Caco-2 (cell line): ENCODE measurements at regions not wholly inside any gene's neighbourhood (a gene's known extent, or its start where the extent isn't known, plus 50 kb on each side); places are given as distances from the start of the nearest gene placed in this dataset.

Source experiments
- BruUV-seq: library from RNA; stranded (reverse); fragments of 400-500 nt; replicated peaks from 2 replicates; lab custom pipeline; 2021; lab: Mats Ljungman, UMichigan
- CTCF ChIA-PET: fragments of 300-600 bp; sonication (Branson Sonifier 250); formaldehyde crosslinking; loops from one replicate; lab custom pipeline; 2022; ENCODE audit warnings: antibody characterized with exemption; lab: Charles Lee
- POLR2A ChIA-PET: fragments of 300-600 bp; sonication (Branson Sonifier 250); formaldehyde crosslinking; loops from one replicate; lab custom pipeline; 2022; ENCODE audit warnings: antibody characterized with exemption; lab: Charles Lee
- DNase-seq, 2 experiments: peaks; one replicate each; pipeline versions ENCODE4 v3.0.0 to v3.0.0-alpha.2; 2020 to 2022
- H3K27me3 ChIP-seq: replicated peaks from 2 replicates; pipeline ENCODE4 v1.6.0; 2011; ENCODE audit warnings: low read length; ENCODE audit not compliant: control insufficient read depth, insufficient read depth
- H3K36me3 ChIP-seq: 2 replicates; pipeline ENCODE4 v1.5.1; 2011; ENCODE audit warnings: low read length; ENCODE audit not compliant: control insufficient read depth, insufficient read depth
- H3K4me1 ChIP-seq: fragments of 250-450 bp; sonication (Bioruptor Pico); 2 replicates; pipeline ENCODE4 v1.5.1; 2020; ENCODE audit warnings: mild to moderate bottlenecking
- H3K4me3 ChIP-seq: 2 replicates; pipeline ENCODE4 v1.5.1; 2011; ENCODE audit warnings: low read depth, mild to moderate bottlenecking, control low read depth, low read length
- H3K9me3 ChIP-seq: fragments of 250-450 bp; sonication (Bioruptor Pico); 2 replicates; pipeline ENCODE4 v1.5.1; 2020; ENCODE audit warnings: mild to moderate bottlenecking, moderate library complexity
- H3K27ac Mint-ChIP-seq: one replicate; pipeline ENCODE4 v1.8.0; 2022; ENCODE audit warnings: mixed read lengths; ENCODE audit not compliant: unreplicated experiment
- H3K27me3 Mint-ChIP-seq: one replicate; pipeline ENCODE4 v1.8.0; 2022; ENCODE audit warnings: mixed read lengths; ENCODE audit not compliant: insufficient read depth, unreplicated experiment
- H3K36me3 Mint-ChIP-seq: one replicate; pipeline ENCODE4 v1.8.0; 2022; ENCODE audit warnings: mild to moderate bottlenecking, mixed read lengths; ENCODE audit not compliant: insufficient read depth, unreplicated experiment
- H3K4me1 Mint-ChIP-seq: one replicate; pipeline ENCODE4 v1.8.0; 2022; ENCODE audit warnings: low read depth, mixed read lengths; ENCODE audit not compliant: unreplicated experiment
- H3K4me3 Mint-ChIP-seq: one replicate; pipeline ENCODE4 v1.8.0; 2022; ENCODE audit warnings: mild to moderate bottlenecking, moderate library complexity, mixed read lengths; ENCODE audit not compliant: unreplicated experiment
- H3K9me3 Mint-ChIP-seq: one replicate; pipeline ENCODE4 v1.8.0; 2022; ENCODE audit warnings: mixed read lengths; ENCODE audit not compliant: unreplicated experiment
- CTCF ChIP-seq, 2 experiments: fragments of 200-600 bp in 1 of 2; IDR thresholded peaks; 1 replicate in 1 of 2; 2 replicates in 1 of 2; pipeline versions ENCODE4 v1.5.1 to v1.8.0; 2011 to 2022; ENCODE audit warnings: antibody characterized with exemption in 1 of 2, control low read depth in 1 of 2, inconsistent platforms in 1 of 2, low read depth in 1 of 2, low read length in 1 of 2, mild to moderate bottlenecking in 1 of 2, moderate library complexity in 1 of 2; ENCODE audit not compliant: insufficient read depth in 1 of 2, severe bottlenecking in 1 of 2, unreplicated experiment in 1 of 2
- intact Hi-C: fragments of 100-400 bp; cut with micrococcal nuclease; formaldehyde crosslinking; loops from one replicate; pipeline ENCODE4 v1.10.0; 2022; ENCODE audit not compliant: unreplicated experiment

DNA sequence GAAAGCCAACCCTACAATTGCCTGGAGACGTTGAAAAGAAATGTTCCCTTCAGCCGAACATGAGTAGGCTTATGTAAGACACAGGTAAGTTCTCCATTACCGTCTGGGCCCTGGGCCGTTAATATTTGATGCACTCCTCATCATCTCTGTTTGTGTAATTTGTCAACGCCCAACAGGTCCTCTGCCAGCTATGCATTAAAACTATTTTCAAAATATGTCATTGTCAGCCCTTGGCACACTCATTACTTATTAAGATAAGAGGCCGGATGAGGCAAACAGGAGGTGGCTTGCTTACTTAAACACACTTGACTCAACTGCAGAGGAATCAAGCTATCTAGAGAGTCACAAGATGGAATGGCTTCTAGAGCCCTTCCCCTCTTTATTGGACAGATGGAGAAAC is 544.9 kb downstream of the TOX3 start:
- H3K27ac Mint-ChIP-seq, result no peak overlapping the region
- H3K9me3 ChIP-seq, result no peaks in the 10 kb centered on the region; the same call in 1 of the 2 replicates
- POLR2A ChIA-PET, result no interaction called here
- no peak for DNase-seq
- no peak for TF ChIP-seq CTCF (IDR thresholded peaks at IDR 0.05; ENCODE audit: insufficient read depth in 1 of 2, low read depth in 1 of 2, low read length in 1 of 2, severe bottlenecking in 1 of 2, unreplicated experiment in 1 of 2)
- peaks cover 2% of the 10 kb centered on the region for H3K36me3 Mint-ChIP-seq
- no peaks in the 10 kb centered on the region for H3K27me3 ChIP-seq
- H3K4me3 ChIP-seq, result no peak overlapping the region
- H3K4me3 Mint-ChIP-seq, result no peak overlapping the region
- CTCF ChIA-PET, result no interaction called here
- no peaks in the 10 kb centered on the region for H3K36me3 ChIP-seq
- intact Hi-C loops, result no loop called here
- BruUV-seq, result no TSS peak
- no peaks in the 10 kb centered on the region for H3K4me1 Mint-ChIP-seq
- no peaks in the 10 kb centered on the region for H3K4me1 ChIP-seq
- H3K27me3 Mint-ChIP-seq, result no peaks in the 10 kb centered on the region
- H3K9me3 Mint-ChIP-seq, result no peaks in the 10 kb centered on the region

GRCh38 chr16:51996516-51996915 is 550.4 kb downstream of the TOX3 start:
- Histone ChIP-seq H3K9me3 (no peaks in the 10 kb centered on the region; the same call in none of the 2 replicates), H3K27me3 (no peaks in the 10 kb centered on the region), H3K36me3 (no peaks in the 10 kb centered on the region), H3K4me1 (no peaks in the 10 kb centered on the region), H3K4me3 (no peak overlapping the region)
- Mint-ChIP-seq H3K27ac (no peak overlapping the region), H3K4me3 (no peak overlapping the region), H3K9me3 (no peaks in the 10 kb centered on the region), H3K27me3 (peaks cover 4% of the 10 kb centered on the region), H3K36me3 (peaks cover 5% of the 10 kb centered on the region), H3K4me1 (no peaks in the 10 kb centered on the region)
- no peak for TF ChIP-seq CTCF (IDR thresholded peaks at IDR 0.05; ENCODE audit: insufficient read depth in 1 of 2, low read depth in 1 of 2, low read length in 1 of 2, severe bottlenecking in 1 of 2, unreplicated experiment in 1 of 2)
- no peak for DNase-seq
- POLR2A ChIA-PET, result no interaction called here
- CTCF ChIA-PET, result interaction anchor here (0.7 kb wide), 1 partner anchor 1190 kb away, joined by 3 read pairs; no protein-coding TSS in a partner anchor
- BruUV-seq, result no TSS peak
- intact Hi-C loops, result no loop called here

DNA sequence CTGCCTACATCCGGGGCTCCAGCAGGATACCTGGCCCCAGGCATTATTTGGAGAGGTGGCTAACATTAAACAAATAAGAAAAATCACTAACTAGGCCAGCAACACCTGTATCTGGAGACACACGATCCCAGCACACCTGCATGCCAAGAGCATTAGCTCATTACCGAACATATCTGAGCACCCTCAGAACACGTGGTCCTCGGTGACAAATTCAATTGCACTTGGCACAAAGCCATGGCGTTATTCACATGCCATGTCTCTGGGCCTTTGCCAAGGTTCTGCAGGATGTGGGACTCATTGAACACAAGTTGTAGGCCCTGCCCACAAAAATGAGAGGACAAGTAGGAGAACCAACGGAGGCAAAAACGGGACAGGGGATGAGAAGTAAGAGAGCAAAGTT is 552.3 kb downstream of the TOX3 start:
- ChIA-PET CTCF (no interaction called here), POLR2A (no interaction called here)
- Mint-ChIP-seq H3K4me3 (no peak overlapping the region), H3K27me3 (peaks cover 4% of the 10 kb centered on the region), H3K36me3 (peaks cover 5% of the 10 kb centered on the region), H3K9me3 (no peaks in the 10 kb centered on the region), H3K4me1 (no peaks in the 10 kb centered on the region), H3K27ac (no peak overlapping the region)
- intact Hi-C loops, result no loop called here
- H3K36me3 ChIP-seq, result no peaks in the 10 kb centered on the region
- no peak for TF ChIP-seq CTCF (IDR thresholded peaks at IDR 0.05; ENCODE audit: insufficient read depth in 1 of 2, low read depth in 1 of 2, low read length in 1 of 2, severe bottlenecking in 1 of 2, unreplicated experiment in 1 of 2)
- peak in 1 of 2 experiments; percentile 38 for DNase-seq
- no TSS peak for BruUV-seq
- H3K4me3 ChIP-seq, result no peak overlapping the region
- no peaks in the 10 kb centered on the region for H3K27me3 ChIP-seq
- H3K9me3 ChIP-seq, result no peaks in the 10 kb centered on the region; the same call in none of the 2 replicates
- H3K4me1 ChIP-seq, result no peaks in the 10 kb centered on the region
